Mesothelial cell of epicardium (in vitro differentiated cells): ENCODE measurements at regions not wholly inside any gene's neighbourhood (a gene's known extent, or its start where the extent isn't known, plus 50 kb on each side); places are given as distances from the start of the nearest gene placed in this dataset.
"Not testable (repeated sequence)": the region's sequence is repeated elsewhere in the genome, so short reads cannot be mapped to it uniquely, and the experiment has no call there.

Source experiments
- DNase-seq, 2 experiments: peaks; one replicate each; pipeline ENCODE4 v3.0.0; 2021; ENCODE audit warnings: low spot score in 2 of 2; ENCODE audit not compliant: unreplicated experiment in 2 of 2
- H3K27ac Mint-ChIP-seq: 2 replicates; pipeline ENCODE4 v1.8.0; 2021; ENCODE audit warnings: mixed read lengths
- H3K27me3 Mint-ChIP-seq: 2 replicates; pipeline ENCODE4 v1.8.0; 2021; ENCODE audit warnings: low read depth, mixed read lengths
- H3K36me3 Mint-ChIP-seq: 2 replicates; pipeline ENCODE4 v1.8.0; 2021; ENCODE audit warnings: mixed read lengths
- H3K4me1 Mint-ChIP-seq: 2 replicates; pipeline ENCODE4 v1.8.0; 2021; ENCODE audit warnings: mixed read lengths
- H3K4me3 Mint-ChIP-seq: 2 replicates; pipeline ENCODE4 v1.8.0; 2021; ENCODE audit warnings: mild to moderate bottlenecking, moderate library complexity, mixed read lengths
- H3K9me3 Mint-ChIP-seq: 2 replicates; pipeline ENCODE4 v1.8.0; 2021; ENCODE audit warnings: mixed read lengths
- CTCF ChIP-seq: fragments of 200-600 bp; sonication (generic); IDR thresholded peaks from one replicate; pipeline ENCODE4 v1.5.0; 2021; ENCODE audit warnings: antibody characterized with exemption; ENCODE audit not compliant: unreplicated experiment

- no peak for TF ChIP-seq CTCF
- no peaks in the 10 kb centered on the region for H3K36me3 Mint-ChIP-seq
- no peak overlapping the region for H3K4me3 Mint-ChIP-seq
- DNase-seq = no peak
- H3K27ac Mint-ChIP-seq = no peak overlapping the region
- no peaks in the 10 kb centered on the region for H3K27me3 Mint-ChIP-seq
- H3K4me1 Mint-ChIP-seq = peaks cover 8% of the 10 kb centered on the region
- peaks cover 10% of the 10 kb centered on the region for H3K9me3 Mint-ChIP-seq
Observed at GRCh38 chr1:232164078-232164963, 465.6 kb downstream of the SIPA1L2 start.

- TF ChIP-seq CTCF = no peak
- no peak for DNase-seq
- Mint-ChIP-seq H3K36me3 (no peaks in the 10 kb centered on the region), H3K9me3 (peaks cover 15% of the 10 kb centered on the region), H3K4me3 (no peak overlapping the region), H3K27me3 (no peaks in the 10 kb centered on the region), H3K27ac (no peak overlapping the region), H3K4me1 (peaks cover 7% of the 10 kb centered on the region)
Observed at GRCh38 chr1:232163533-232163932, 466.4 kb downstream of the SIPA1L2 start.

DNA sequence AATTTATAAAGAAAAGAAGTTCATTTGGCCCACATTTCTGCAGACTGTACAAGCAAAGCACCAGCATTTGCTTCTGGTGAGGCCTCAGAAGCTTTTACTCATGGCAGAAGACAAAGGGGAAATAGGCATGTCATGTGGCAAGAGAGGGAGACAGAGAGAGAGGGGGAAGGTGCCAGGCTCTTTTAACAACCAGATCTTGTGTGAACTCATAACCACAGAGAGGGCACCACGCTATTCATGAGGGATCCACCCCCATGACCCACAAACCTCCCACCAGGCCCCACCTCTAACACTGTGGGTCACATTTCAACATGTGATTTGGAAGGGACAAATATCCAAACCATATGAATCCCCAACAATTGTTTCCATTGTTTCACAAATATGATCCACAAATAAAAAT is 467.9 kb downstream of the SIPA1L2 start:
- H3K27ac Mint-ChIP-seq = no peak overlapping the region
- peaks cover 6% of the 10 kb centered on the region for H3K4me1 Mint-ChIP-seq
- no peak overlapping the region for H3K4me3 Mint-ChIP-seq
- peaks cover 16% of the 10 kb centered on the region for H3K9me3 Mint-ChIP-seq
- TF ChIP-seq CTCF = no peak
- no peak for DNase-seq
- H3K27me3 Mint-ChIP-seq = no peaks in the 10 kb centered on the region
- no peaks in the 10 kb centered on the region for H3K36me3 Mint-ChIP-seq

DNA sequence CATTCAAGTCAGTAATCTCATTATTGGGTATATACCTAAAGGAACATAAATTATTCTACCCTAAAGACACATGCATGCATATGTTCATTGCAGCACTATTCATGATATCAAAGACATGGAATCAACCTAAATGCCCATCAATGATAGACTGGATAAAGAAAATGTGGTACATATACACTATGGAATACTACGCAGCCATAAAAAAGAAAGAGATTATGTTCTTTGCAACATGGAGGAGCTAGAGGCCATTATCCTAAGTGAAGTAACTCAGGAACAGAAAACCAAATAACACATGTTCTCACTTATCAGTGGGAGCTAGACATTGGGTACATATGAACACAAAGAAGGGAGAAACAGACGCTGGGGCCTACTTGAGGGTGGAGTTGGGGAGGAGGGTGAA is 471.4 kb downstream of the SIPA1L2 start:
- not testable (repeated sequence) for DNase-seq, H3K4me1 Mint-ChIP-seq, H3K27me3 Mint-ChIP-seq, H3K9me3 Mint-ChIP-seq, H3K27ac Mint-ChIP-seq, H3K4me3 Mint-ChIP-seq, H3K36me3 Mint-ChIP-seq

DNA sequence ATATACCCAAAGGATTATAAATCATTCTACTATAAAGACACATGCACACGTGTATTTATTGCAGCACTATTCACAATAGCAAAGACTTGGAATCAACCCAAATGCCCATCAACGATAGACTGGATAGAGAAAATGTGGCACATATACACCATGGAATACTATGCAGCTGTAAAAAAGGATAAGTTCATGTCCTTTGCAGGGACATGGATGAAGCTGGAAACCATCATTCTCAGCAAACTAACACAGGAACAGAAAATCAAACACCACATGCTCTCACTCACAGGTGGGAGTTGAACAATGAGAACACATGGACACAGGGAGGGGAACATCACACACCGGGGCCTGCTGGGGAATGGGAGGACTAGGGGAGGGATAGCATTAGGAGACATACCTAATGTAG is 473.9 kb downstream of the SIPA1L2 start:
- not testable (repeated sequence) for H3K4me3 Mint-ChIP-seq, H3K27ac Mint-ChIP-seq, DNase-seq, H3K4me1 Mint-ChIP-seq, H3K36me3 Mint-ChIP-seq, H3K27me3 Mint-ChIP-seq, H3K9me3 Mint-ChIP-seq

- no peaks in the 10 kb centered on the region for H3K27me3 Mint-ChIP-seq
Observed at GRCh38 chr1:232153652-232154051, 476.3 kb downstream of the SIPA1L2 start.

More at GRCh38 chr1:232153652-232154051, 476.3 kb downstream of the SIPA1L2 start:
- Mint-ChIP-seq H3K27ac (no peak overlapping the region), H3K4me1 (peaks cover 13% of the 10 kb centered on the region), H3K9me3 (peaks cover 3% of the 10 kb centered on the region), H3K4me3 (no peak overlapping the region), H3K36me3 (no peaks in the 10 kb centered on the region)
- TF ChIP-seq CTCF = no peak
- no peak for DNase-seq
